ENCODE measurements at regions not wholly inside any gene's neighbourhood (a gene's known extent, or its start where the extent isn't known, plus 50 kb on each side); places are given as distances from the start of the nearest gene placed in this dataset.

DNA sequence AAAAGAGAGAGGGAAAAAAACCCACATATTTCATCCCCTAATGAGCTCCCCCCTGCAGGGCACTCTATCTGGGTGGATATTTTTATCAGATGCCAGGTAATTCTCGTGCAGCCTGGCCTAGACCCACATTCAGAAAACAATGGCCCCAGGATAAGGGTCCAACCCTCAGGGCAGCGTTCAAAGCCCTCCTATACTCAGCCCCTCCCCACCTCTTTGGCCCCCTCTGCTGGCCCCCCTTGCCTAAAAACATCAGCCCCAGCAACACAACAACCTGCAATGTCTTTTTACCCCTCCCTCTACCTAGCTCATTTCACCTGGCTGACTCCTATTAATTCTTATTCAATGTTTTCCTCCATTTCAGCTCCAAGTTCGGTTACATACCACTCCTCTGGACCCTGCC lies 145.4 kb upstream of the MED14 start:
- TF ChIP-seq, protein P1, sequence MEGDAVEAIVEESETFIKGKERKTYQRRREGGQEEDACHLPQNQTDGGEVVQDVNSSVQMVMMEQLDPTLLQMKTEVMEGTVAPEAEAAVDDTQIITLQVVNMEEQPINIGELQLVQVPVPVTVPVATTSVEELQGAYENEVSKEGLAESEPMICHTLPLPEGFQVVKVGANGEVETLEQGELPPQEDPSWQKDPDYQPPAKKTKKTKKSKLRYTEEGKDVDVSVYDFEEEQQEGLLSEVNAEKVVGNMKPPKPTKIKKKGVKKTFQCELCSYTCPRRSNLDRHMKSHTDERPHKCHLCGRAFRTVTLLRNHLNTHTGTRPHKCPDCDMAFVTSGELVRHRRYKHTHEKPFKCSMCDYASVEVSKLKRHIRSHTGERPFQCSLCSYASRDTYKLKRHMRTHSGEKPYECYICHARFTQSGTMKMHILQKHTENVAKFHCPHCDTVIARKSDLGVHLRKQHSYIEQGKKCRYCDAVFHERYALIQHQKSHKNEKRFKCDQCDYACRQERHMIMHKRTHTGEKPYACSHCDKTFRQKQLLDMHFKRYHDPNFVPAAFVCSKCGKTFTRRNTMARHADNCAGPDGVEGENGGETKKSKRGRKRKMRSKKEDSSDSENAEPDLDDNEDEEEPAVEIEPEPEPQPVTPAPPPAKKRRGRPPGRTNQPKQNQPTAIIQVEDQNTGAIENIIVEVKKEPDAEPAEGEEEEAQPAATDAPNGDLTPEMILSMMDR (IDR thresholded peaks at IDR 0.05): no peak
- Histone ChIP-seq H3K27me3 (ENCODE audit: control insufficient read depth, insufficient read depth, low read length) (no peaks in the 10 kb centered on the region), H3K4me2 (ENCODE audit: low read length) (no peak overlapping the region), H2AFZ (no peak overlapping the region), H3K9ac (no peak overlapping the region), H3K9me3 (ENCODE audit: control insufficient read depth, low read length) (no peaks in the 10 kb centered on the region), H3K27ac (no peak overlapping the region), H3K36me3 (ENCODE audit: control insufficient read depth, insufficient read depth, low read length) (no peaks in the 10 kb centered on the region), H3K4me1 (no peaks in the 10 kb centered on the region), H3K79me2 (no peaks in the 10 kb centered on the region), H3K4me3 (ENCODE audit: low read depth, low read length) (no peak overlapping the region)

DNA sequence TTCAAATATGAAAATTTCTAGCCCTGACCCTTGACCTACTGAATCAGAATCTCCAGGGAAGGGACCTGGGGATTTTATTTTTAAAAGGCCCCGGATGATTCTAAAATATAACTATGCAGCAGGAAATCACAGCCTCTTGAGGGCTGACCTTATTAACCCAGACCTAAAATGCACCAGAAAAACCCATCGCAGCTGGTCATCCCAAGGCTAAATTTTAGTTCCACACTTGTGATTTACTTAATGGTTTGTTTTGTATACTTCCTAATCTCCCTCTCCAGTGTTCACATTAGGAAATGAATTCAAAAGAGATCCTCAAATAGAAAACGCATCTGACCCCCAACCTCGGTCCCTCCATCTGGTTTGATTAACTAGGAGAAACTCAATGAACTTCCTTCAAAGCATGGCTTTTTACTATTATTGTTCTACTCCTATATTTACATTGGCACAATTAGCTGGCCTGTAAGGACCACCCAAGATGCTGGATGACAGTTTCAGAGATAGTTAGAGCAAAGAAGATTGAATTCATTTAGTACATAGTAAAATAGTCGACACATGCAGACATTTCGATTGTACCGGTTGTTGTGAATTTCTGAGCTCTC lies 147.8 kb upstream of the MED14 start:
- Histone ChIP-seq H3K4me1 (no peaks in the 10 kb centered on the region), H3K9ac (no peak overlapping the region), H3K27ac (no peak overlapping the region), H3K27me3 (ENCODE audit: control insufficient read depth, insufficient read depth, low read length) (no peaks in the 10 kb centered on the region), H2AFZ (no peak overlapping the region), H3K4me3 (ENCODE audit: low read depth, low read length) (no peak overlapping the region), H3K4me2 (ENCODE audit: low read length) (no peak overlapping the region), H3K36me3 (ENCODE audit: control insufficient read depth, insufficient read depth, low read length) (no peaks in the 10 kb centered on the region), H3K79me2 (no peaks in the 10 kb centered on the region), H3K9me3 (ENCODE audit: control insufficient read depth, low read length) (no peaks in the 10 kb centered on the region)
- TF ChIP-seq, protein P1 (IDR thresholded peaks at IDR 0.05): no peak

DNA sequence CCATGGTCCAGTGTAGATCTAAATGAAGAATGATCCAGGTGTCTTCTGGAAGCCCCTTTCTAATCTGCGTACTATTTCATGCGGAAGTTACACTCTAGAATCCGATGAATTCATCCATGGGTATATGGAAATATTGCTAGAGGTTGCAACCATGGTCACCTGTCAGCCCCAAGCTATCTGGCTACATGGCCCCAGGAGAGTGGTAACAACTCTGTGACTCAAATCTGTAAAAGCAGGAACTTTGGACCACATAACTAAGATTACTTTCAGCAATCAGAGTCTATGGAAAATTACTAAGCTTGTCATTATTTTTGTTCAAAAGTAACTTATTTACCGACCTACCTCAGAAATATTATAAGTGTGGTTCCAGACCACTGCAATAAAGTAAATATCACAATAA lies 150.6 kb upstream of the MED14 start:
- no peaks in the 10 kb centered on the region for H3K36me3 ChIP-seq (ENCODE audit: control insufficient read depth, insufficient read depth, low read length)
- no peaks in the 10 kb centered on the region for H3K79me2 ChIP-seq
- H3K9me3 ChIP-seq (ENCODE audit: control insufficient read depth, low read length): no peaks in the 10 kb centered on the region
- TF ChIP-seq, protein P1 (IDR thresholded peaks at IDR 0.05): no peak
- H3K4me3 ChIP-seq (ENCODE audit: low read depth, low read length): no peak overlapping the region
- H3K4me2 ChIP-seq (ENCODE audit: low read length): no peak overlapping the region
- no peaks in the 10 kb centered on the region for H3K27me3 ChIP-seq (ENCODE audit: control insufficient read depth, insufficient read depth, low read length)
- no peak overlapping the region for H3K27ac ChIP-seq
- no peak overlapping the region for H2AFZ ChIP-seq
- H3K4me1 ChIP-seq: no peaks in the 10 kb centered on the region
- H3K9ac ChIP-seq: no peak overlapping the region

DNA sequence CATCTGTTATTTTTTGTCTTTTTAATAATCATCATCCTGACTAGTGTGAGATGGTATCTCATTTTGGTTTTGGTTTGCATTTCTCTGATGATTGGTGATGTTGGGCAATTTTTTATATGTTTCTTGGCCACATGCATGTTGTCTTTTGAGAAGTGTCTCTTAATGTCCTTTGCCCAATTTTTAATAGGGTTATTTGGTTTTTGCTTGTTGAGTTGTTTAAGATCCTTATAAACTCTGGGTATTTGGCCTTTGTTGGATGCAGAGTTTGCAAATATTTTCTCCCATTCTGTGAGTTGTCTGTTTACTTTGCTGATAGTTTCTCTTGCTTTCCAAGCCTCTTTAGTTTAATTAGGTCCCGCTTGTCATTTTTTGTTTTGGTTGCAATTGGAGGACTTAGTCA lies 152.1 kb upstream of the MED14 start:
- Histone ChIP-seq H3K4me3 (ENCODE audit: low read depth, low read length) (no peak overlapping the region), H3K36me3 (ENCODE audit: control insufficient read depth, insufficient read depth, low read length) (no peaks in the 10 kb centered on the region), H3K4me2 (ENCODE audit: low read length) (no peak overlapping the region), H3K4me1 (no peaks in the 10 kb centered on the region), H2AFZ (no peak overlapping the region), H3K79me2 (no peaks in the 10 kb centered on the region), H3K9me3 (ENCODE audit: control insufficient read depth, low read length) (no peaks in the 10 kb centered on the region), H3K27ac (no peak overlapping the region), H3K27me3 (ENCODE audit: control insufficient read depth, insufficient read depth, low read length) (no peaks in the 10 kb centered on the region), H3K9ac (no peak overlapping the region)
- TF ChIP-seq, protein P1 (IDR thresholded peaks at IDR 0.05): no peak

DNA sequence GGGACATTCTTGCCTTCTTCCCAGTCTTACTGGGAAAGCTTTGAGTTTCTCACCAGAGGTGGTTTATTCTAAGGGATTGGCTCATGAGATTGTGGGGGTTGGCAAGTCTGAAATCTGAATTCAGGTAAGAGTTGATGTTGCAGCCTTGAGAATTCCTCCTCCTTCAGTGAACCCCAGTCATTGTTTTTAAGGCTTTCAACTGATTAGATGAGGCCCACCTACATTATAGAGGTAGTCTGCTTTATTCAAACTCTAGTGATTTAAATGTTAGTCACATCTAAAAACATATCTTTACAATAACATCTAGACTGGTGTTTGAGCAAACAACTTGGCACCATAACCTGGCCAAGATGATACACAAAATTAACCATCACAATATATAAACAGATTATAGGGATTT lies 156.5 kb upstream of the MED14 start:
- no peak overlapping the region for H3K4me3 ChIP-seq (ENCODE audit: low read depth, low read length)
- no peak overlapping the region for H3K27ac ChIP-seq
- H3K4me2 ChIP-seq (ENCODE audit: low read length): no peak overlapping the region
- no peaks in the 10 kb centered on the region for H3K36me3 ChIP-seq (ENCODE audit: control insufficient read depth, insufficient read depth, low read length)
- no peaks in the 10 kb centered on the region for H3K9me3 ChIP-seq (ENCODE audit: control insufficient read depth, low read length)
- no peaks in the 10 kb centered on the region for H3K4me1 ChIP-seq
- TF ChIP-seq, protein P1 (IDR thresholded peaks at IDR 0.05): no peak
- no peaks in the 10 kb centered on the region for H3K27me3 ChIP-seq (ENCODE audit: control insufficient read depth, insufficient read depth, low read length)
- H3K79me2 ChIP-seq: no peaks in the 10 kb centered on the region
- no peak overlapping the region for H2AFZ ChIP-seq
- no peak overlapping the region for H3K9ac ChIP-seq

All from parathyroid adenoma (tissue), 2 donors.